RKO (cell line): ENCODE measurements at regions not wholly inside any gene's neighbourhood (a gene's known extent, or its start where the extent isn't known, plus 50 kb on each side); places are given as distances from the start of the nearest gene placed in this dataset.

Source experiments
- DNase-seq: peaks from one replicate; pipeline ENCODE4 v3.0.0-alpha.2; 2016; ENCODE audit warnings: low spot score

DNA sequence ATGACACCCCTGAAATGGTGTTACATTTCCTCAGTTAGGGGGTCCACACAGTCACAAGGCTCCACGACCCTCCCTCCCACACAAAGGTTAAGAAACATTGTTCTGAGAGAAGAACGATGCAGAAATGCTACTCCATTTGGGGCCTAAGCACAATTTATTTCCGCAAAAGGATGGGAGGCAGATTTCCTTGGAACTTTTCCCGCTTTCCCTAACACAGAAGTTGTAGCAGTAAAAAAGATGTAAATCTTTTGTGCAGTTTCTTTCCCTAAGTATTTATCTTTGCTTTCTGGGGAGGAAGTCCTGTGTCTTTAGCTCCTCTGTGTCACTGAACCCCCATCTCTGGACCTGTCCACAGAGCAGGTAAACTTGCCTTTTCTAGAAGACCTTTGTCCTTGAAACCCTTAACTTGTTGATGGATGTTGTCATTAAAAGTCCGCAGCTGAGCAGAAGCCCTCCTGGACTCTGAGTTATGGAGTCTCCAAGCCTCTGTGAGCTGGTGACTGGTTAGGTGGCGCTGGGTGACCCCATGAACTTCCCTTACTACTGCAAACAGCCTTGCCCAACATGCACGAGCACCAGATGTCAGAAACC is 67.2 kb upstream of the SHISA3 start:
- DNase-seq, result no peak

DNA sequence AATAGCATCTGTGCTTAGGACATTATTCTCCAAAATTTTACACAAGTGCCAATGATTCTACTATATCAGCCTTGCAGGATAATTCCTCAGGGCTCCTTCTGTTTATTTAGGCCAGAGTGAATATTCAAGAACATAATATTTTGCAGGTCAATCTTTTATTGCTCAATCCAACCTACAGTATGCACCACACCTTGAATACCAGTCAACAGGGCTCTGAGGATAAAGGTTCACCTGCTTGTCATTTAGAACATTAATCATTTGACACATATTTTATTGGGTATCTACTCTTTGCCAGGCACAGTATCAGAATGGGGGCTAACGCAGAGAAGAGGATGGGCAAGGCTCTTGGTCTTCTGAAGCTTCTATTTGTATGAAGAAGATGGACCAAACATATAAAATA is 66.2 kb upstream of the SHISA3 start:
- no peak for DNase-seq

DNA sequence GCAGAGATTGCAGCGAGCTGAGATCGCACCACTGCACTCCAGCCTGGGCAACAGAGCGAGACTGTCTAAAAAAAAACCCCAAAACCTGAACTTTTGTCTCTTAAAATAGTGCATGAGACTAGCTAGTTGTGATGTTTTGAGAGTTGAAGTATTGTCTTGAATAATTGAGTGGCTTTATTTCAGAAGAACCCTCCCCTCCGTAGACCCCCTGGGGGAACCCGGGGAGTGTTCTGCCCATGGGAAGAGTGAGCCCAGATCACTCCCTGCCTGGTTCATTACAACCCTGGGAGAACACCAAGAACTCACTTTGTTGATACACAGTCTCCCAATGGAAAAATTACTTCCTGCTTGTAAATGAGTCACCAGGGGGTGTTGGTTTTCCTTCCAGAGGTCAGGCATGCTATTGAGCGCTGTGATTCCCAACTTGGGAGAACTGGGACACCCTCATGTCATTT is 65.3 kb upstream of the SHISA3 start:
- DNase-seq, result peak; percentile 12

DNA sequence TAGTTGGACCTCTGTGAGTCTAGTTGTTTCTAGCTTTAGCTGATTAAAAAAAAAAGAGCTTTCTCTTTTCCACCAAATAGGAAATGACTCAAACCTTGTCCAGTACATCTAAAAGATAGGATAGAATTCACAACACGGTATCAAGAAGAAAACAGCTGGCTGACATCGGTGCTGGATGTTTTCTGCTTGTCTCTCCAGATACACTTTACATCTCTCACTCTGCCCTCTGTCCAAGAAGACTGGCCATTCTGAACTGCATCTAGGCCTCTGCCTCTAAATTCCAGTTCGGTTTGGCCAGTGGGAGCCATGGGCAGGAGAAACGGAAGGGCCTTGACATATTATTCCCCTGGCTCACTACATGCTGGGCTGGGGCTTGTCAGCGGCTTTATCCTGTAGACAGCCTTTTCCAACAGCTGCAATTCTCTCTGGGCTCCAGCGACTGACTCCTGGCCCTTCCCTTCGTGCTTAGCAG is 57.3 kb upstream of the SHISA3 start:
- DNase-seq, result no peak

DNA sequence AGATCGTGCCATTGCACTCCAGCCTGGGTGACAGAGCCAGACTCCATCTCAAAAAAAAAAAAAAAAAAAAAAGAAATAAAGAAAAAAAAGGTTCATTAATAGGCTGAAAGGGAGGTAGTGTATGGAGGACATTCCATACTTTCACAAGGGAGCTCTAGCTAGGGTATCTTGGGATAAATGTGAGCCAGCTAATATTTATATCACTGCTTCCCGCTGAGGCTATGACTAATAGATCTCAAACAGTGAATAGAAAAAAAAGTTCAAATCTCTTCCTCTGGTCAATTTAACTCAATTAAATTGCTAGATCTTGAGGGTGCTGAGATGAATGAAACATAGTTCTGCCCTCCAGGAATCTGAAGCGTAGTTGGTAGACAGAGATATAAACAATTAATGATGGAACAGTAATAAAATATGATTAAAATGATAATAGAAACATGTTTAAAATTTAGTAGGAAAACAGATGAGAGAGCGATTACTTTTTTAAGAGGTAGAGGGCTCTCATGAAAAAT is 55.7 kb upstream of the SHISA3 start:
- no peak for DNase-seq

DNA sequence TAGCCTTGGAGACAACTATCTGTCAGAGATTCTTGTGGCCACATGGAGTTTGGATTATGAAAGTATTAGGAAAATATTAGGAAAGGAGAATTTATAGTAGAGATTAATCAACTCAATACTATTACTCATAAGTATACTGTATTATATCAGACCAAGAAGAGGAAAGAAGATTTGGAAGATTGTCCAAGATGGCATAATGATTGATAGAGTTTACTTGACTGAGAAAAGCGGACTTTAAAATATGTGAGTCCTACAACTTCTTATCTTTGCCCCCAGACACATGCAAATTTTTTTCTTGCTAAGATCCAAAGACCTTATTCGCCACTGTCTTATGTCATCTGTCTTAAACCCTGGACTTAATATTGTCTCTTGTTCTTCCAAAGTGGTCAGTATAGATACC is 54.8 kb upstream of the SHISA3 start:
- no peak for DNase-seq

DNA sequence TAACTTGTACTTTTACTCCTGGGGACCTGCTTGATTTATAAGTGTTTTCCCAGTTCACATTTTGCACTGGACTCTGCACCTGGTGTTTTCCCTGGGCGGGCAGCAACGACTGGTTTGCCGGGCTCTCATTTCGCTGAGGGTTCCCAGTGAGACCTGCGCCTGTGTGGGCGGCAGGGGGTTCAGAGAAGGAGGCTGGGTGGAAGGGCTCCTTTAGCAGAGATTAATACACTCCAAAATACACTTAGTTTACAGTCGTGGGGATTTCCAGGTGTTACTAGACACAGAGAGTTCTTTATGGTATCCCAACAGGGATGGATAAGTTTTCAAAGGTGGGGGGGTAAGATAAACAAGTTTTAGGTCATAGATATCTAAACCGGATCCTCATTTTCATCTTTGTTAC is 53.0 kb upstream of the SHISA3 start:
- no peak for DNase-seq

DNA sequence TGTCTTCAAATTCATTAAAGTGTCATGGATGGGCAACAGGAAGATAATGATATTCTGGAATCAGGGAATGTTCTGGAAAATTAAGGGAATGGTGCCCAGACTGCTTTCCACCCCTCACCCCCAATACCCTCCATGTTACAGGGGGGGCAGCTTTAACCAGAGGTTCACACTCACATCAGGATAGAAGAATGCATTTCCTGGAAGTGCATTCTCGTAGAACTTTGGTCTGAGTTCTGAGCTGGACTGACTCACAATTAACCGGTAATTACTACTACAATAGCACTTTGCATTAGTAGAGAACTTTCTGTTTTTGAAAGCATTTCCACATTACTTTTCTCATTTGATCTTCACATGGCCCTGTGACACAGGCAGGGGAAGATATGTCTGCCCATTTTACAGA is 52.5 kb upstream of the SHISA3 start:
- DNase-seq, result no peak

DNA sequence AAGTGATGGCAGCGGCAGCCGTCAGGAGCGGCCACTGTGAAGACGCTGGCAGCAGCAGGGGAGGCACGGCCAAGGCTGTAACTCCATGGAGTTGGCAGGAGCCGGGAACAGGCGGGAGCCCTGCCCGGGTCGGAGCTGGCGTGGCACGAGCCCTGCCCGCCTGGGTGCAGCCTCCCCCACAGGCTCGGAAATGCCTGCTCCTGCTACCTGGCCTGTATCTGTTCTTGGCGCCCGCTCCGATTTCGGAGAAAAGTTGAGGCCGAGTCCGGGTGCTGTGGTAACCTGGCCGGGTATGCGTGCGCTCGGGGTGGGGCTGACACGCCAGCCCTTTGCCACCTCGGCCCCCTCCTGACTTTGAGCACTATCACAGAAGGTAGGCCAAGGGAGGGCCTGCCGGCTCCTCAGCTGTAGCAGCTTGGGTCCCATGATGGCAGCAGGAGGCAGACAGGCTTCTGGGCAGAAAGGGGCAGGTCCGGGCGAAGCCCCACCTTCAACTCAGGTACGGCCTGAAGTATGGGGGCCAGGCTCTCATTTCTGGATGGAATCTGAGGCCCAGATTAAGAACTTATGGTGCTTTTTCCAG is 51.2 kb upstream of the SHISA3 start:
- no peak for DNase-seq

DNA sequence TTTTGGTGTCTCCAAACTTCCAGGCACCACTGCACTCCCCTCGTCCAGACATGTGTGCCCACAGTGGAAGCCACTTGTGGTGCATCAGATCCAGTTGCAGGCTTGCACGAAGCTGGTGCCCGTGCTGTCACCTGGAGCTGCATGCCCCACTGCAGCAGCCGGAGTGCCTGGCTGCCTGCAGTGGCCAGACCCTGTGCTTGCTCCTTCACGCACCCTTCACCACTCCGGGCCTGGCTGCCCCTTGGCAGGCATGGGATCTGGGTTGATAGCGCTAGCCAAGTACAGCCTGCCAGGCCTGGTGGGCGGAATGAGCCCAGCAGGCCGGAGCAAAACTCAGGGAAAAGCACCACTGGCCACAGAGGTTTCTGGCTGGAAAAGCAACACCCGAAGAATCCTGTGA is 50.2 kb upstream of the SHISA3 start:
- no peak for DNase-seq
